ENCODE measurements at regions not wholly inside any gene's neighbourhood (a gene's known extent, or its start where the extent isn't known, plus 50 kb on each side); places are given as distances from the start of the nearest gene placed in this dataset.
"Not testable (repeated sequence)": the region's sequence is repeated elsewhere in the genome, so short reads cannot be mapped to it uniquely, and the experiment has no call there.

- intact Hi-C loops (cut with micrococcal nuclease) = no loop called here
These were observed 151.8 kb upstream of the EPB41L4A start for GRCh38 chr5:112570708-112571444.

DNA sequence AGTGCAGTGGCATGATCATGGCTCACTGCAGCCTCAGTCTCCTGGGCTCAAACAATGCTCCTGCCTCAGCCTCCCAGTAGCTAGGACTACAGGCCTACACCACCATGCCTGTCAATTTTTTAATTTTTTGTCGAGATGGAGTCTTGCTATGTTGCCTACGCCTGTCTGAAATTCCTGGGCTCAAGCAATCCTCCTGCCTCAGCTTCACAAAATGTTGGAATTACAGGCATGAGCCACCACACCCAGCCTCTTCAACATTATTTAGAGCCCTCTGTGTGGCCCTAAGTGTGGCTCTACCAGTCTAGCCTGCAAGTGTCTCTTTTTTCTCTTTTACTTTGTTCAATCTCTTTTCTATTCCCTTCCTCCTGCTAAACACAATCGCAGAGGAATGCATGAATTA lies 154.4 kb upstream of the EPB41L4A start:
- intact Hi-C loops (cut with micrococcal nuclease) = no loop called here

DNA sequence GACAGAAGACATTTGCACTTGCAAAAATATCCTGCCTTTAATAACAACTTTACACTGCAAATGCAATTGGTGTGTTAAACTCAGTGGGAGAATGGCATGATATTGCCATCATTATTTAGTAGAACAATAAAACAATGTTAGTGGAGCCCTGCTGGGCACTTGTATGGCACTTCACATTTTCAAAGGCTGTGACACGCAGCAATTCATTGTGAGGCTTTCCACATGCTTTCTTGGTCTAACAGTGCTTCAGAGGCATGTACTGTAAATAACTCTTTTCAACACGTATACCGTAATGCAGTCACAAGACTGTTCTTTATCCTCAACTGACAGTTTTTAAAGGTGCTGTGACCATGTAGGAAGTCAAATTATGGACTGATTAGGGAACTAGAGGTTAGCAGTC lies 155.5 kb upstream of the EPB41L4A start:
- intact Hi-C loops (cut with micrococcal nuclease) = no loop called here

DNA sequence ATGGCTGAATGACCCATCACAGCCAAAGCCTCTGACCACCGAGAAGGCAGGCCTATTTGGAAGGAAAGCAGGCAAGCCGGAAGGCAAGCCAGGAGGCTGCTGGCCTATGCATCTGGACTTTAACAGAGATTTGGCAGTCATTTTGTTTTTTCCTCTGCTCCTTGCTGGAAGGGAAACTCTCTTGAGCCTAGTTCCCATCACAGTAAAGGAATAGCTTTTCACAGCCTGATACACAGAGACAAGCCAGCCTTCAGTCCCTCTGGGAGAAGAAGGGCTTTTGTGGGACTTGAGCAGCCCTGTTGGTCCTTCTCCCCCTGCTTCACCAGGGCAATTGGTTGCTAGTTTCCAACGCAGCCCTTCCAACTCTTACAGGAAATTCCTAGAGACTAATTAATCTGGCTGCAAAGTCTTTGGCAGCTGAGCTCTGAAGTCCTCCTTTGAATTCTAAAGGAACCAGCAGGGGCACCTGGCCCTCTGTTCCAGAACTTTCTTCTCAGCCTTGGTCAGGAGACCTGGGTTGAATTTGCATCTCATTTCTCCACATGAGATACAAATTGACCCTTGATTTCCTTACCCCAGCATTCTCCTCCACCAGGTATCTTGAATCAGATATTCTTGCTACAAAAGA lies 157.3 kb upstream of the EPB41L4A start:
- intact Hi-C loops (cut with micrococcal nuclease) = no loop called here

- intact Hi-C loops (cut with micrococcal nuclease) = no loop called here
These were observed 158.0 kb upstream of the APC start for GRCh38 chr5:112579599-112580170.

- intact Hi-C loops (cut with micrococcal nuclease) = no loop called here
These were observed 155.8 kb upstream of the APC start for GRCh38 chr5:112581811-112582320.

- intact Hi-C loops (cut with micrococcal nuclease) = no loop called here
These were observed 154.5 kb upstream of the APC start for GRCh38 chr5:112583166-112583565.

GRCh38 chr5:112584781-112585180 lies 152.9 kb upstream of the APC start:
- intact Hi-C loops (cut with micrococcal nuclease) = no loop called here

GRCh38 chr5:112586596-112587062 lies 151.1 kb upstream of the APC start:
- intact Hi-C loops (cut with micrococcal nuclease) = no loop called here

- intact Hi-C loops (cut with micrococcal nuclease) = not testable (repeated sequence)
These were observed 146.8 kb upstream of the APC start for GRCh38 chr5:112590858-112591257.

GRCh38 chr5:112594095-112594850 lies 143.4 kb upstream of the APC start:
- intact Hi-C loops (cut with micrococcal nuclease) = no loop called here

DNA sequence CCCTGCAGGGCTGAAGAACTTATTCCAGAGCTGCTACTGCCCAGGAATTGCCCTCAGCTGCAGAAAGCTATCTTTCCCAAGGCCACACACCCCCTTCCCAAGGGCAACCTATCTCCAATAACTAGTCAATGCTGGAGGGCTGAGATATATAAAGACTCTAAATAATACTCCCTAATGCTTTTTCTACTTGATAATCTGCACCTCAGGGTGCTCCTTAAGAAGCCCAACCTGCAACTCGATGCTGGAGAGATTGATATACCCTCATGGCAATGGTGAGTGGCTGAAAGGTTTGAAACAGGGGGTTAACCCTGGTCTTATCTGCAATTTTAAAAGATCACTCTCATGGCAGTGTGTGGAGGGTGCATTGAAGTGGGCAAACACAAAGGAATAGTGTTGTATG lies 142.7 kb upstream of the APC start:
- intact Hi-C loops (cut with micrococcal nuclease) = no loop called here

DNA sequence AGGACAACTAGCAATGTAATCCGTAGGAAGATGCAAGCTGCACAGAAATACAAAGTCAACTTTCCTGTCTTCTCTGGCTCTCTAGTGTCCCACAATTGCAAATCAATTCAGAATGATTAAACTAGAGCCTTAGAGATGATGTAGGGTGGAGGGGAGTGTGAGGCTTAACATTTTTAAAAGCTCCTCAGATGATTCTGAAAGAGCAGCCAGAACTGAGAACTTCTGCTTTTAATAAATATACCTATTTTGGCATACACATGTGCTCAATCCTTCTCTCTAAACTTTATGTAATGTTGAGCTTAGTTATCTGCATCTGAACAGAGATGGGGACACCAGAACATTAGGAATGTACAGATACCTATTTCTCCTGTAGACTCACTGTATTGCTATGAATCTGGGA lies 139.9 kb upstream of the APC start:
- intact Hi-C loops (cut with micrococcal nuclease) = no loop called here

GRCh38 chr5:112600510-112600909 lies 137.2 kb upstream of the APC start:
- intact Hi-C loops (cut with micrococcal nuclease) = not testable (repeated sequence)

DNA sequence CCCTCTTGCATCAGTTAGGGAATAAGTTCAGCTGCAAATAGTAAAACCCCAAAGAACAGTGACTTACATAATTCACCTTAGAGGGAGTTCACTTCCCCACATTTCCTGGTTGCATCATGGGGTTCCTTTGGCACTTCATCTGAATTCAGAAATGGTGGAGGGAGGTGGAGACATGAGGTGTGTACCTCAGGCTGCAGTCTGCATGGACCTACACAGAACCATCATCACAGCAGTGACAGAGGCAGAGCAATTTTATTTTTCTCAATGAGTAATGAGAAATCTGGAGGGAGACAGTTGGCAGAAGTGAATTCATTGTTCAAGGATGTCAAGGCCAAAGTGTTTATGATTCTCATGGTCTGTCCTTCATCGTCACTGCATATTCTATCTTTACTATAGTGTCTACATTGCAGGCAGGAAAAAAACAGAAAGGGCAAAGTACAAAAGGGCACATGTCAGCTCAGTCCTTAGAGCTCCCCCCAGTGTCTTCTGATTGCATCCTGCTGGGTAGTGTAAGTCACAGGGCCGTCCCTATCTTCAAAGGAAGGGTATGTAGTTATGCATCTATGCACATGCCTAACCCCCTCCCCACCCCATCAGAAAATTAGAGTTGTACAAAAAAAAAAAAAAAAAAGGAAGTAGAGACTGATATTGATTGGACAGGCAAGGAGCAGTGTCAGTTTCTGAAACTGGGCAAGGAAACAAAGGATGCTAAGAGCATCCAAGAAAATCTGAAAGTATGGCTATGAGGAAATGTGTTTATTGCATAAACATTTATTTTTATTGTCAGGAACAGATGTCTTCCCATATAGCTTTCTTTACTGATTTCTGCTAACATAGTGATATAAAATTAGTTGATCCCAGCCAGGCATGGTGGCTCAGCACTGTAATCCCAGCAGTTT lies 132.7 kb upstream of the APC start:
- intact Hi-C loops (cut with micrococcal nuclease) = no loop called here

- intact Hi-C loops (cut with micrococcal nuclease) = no loop called here
These were observed 128.7 kb upstream of the APC start for GRCh38 chr5:112608975-112609374.

DNA sequence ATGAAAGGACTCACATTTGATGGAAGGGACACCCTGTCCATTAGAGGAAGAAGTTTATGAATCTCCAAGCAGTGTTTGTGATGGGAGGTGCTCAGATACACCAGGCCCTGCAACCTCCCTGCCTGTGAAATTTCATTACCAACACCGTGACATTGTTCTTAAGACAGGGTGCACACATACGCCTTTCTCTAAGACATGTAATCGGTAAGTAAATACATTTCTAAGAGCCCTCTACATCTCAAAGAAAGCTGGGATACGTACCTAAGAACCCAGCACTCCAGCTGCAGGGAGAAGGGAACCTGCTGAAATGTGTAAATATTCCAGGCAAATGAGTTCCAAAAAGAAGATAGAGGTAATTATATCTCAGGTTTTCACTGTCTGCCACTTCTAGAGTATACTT lies 125.0 kb upstream of the APC start:
- intact Hi-C loops (cut with micrococcal nuclease) = no loop called here

- intact Hi-C loops (cut with micrococcal nuclease) = no loop called here
These were observed 123.4 kb upstream of the APC start for GRCh38 chr5:112614285-112614684.

DNA sequence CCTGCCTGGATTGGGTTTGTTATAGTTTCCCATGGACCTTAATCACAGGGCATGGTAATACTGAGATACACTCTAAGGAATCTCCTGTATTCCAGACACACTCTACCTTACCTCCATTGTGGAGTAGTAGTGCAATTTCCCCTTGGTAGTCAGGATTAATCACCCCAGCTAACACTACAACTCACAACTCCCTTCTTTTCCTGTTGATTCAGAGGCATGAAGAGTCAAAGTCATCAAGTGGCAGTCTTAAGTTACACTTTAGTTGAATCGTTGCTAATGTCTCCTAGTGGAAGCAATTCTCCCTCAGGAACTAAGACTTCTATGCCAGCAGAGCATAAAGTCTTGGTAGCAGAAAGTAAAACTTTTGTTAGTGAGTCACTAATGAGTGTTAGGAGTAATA lies 122.7 kb upstream of the APC start:
- intact Hi-C loops (cut with micrococcal nuclease) = no loop called here

- intact Hi-C loops (cut with micrococcal nuclease) = no loop called here
These were observed 120.7 kb upstream of the APC start for GRCh38 chr5:112616812-112617547.

All from T-helper 2 cell treated with Interferon-gamma antibody and Interleukin-4, amounts not matched to agents 100 ng/mL and 5 ng/mL, for 36 hours (primary cell).